ENCODE measurements at regions not wholly inside any gene's neighbourhood (a gene's known extent, or its start where the extent isn't known, plus 50 kb on each side); places are given as distances from the start of the nearest gene placed in this dataset.

GRCh38 chr16:87165151-87165550, 152.0 kb downstream of the C16orf95 start:
- no peak overlapping the region for H3K4me3 Mint-ChIP-seq (ENCODE audit: unreplicated experiment)
- Histone ChIP-seq H3K9me3 (ENCODE audit: insufficient read depth, low read depth, low read length) (no peaks in the 10 kb centered on the region), H3K4me2 (ENCODE audit: low read length) (no peak overlapping the region), H3K4me1 (ENCODE audit: insufficient read depth, low read length) (peaks cover 7% of the 10 kb centered on the region), H3K36me3 (ENCODE audit: insufficient read depth, low read length) (no peaks in the 10 kb centered on the region), H3K27ac (ENCODE audit: low read depth, low read length) (no peak overlapping the region), H2AFZ (ENCODE audit: low read depth, low read length) (no peak overlapping the region), H3K4me3 (ENCODE audit: insufficient read depth, low read depth, low read length) (no peak overlapping the region), H3K27me3 (ENCODE audit: insufficient read depth, low read length) (peaks cover 4% of the 10 kb centered on the region), H3K79me2 (ENCODE audit: insufficient read depth, low read length) (no peaks in the 10 kb centered on the region), H3K9ac (ENCODE audit: low read length) (no peak overlapping the region), H4K20me1 (ENCODE audit: insufficient read depth, low read length) (no peaks in the 10 kb centered on the region)
- H3K27me3 Mint-ChIP-seq (ENCODE audit: low read depth, unreplicated experiment): peaks cover 28% of the 10 kb centered on the region
- no peak for FAIRE-seq
- no peak overlapping the region for H3K27ac Mint-ChIP-seq (ENCODE audit: unreplicated experiment)
- peaks cover 3% of the 10 kb centered on the region for H3K9me3 Mint-ChIP-seq (ENCODE audit: unreplicated experiment)
- TF ChIP-seq EZH2 (IDR thresholded peaks at IDR 0.05; ENCODE audit: insufficient read depth, low read length): no peak
- TF ChIP-seq, protein P1, sequence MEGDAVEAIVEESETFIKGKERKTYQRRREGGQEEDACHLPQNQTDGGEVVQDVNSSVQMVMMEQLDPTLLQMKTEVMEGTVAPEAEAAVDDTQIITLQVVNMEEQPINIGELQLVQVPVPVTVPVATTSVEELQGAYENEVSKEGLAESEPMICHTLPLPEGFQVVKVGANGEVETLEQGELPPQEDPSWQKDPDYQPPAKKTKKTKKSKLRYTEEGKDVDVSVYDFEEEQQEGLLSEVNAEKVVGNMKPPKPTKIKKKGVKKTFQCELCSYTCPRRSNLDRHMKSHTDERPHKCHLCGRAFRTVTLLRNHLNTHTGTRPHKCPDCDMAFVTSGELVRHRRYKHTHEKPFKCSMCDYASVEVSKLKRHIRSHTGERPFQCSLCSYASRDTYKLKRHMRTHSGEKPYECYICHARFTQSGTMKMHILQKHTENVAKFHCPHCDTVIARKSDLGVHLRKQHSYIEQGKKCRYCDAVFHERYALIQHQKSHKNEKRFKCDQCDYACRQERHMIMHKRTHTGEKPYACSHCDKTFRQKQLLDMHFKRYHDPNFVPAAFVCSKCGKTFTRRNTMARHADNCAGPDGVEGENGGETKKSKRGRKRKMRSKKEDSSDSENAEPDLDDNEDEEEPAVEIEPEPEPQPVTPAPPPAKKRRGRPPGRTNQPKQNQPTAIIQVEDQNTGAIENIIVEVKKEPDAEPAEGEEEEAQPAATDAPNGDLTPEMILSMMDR (IDR thresholded peaks at IDR 0.05; ENCODE audit: insufficient read depth, low read depth, low read length): no peak
- H3K4me1 Mint-ChIP-seq (ENCODE audit: low read depth, unreplicated experiment): peaks cover 6% of the 10 kb centered on the region
- no peaks in the 10 kb centered on the region for H3K36me3 Mint-ChIP-seq (ENCODE audit: low read depth, unreplicated experiment)
- no peak for DNase-seq (ENCODE audit: low read depth)

GRCh38 chr16:87165885-87166284, 151.3 kb downstream of the C16orf95 start:
- no peak for TF ChIP-seq EZH2 (IDR thresholded peaks at IDR 0.05; ENCODE audit: insufficient read depth, low read length)
- TF ChIP-seq, protein P1 (IDR thresholded peaks at IDR 0.05; ENCODE audit: insufficient read depth, low read depth, low read length): no peak
- no peak for DNase-seq (ENCODE audit: low read depth)
- no peak overlapping the region for H3K4me3 ChIP-seq (ENCODE audit: insufficient read depth, low read depth, low read length)
- H3K9me3 ChIP-seq (ENCODE audit: insufficient read depth, low read depth, low read length): no peaks in the 10 kb centered on the region
- H3K27ac ChIP-seq (ENCODE audit: low read depth, low read length): no peak overlapping the region
- Mint-ChIP-seq H3K4me3 (ENCODE audit: unreplicated experiment) (no peak overlapping the region), H3K27me3 (ENCODE audit: low read depth, unreplicated experiment) (peaks cover 27% of the 10 kb centered on the region), H3K36me3 (ENCODE audit: low read depth, unreplicated experiment) (no peaks in the 10 kb centered on the region), H3K9me3 (ENCODE audit: unreplicated experiment) (peaks cover 3% of the 10 kb centered on the region), H3K27ac (ENCODE audit: unreplicated experiment) (peak overlapping the region; percentile 0), H3K4me1 (ENCODE audit: low read depth, unreplicated experiment) (peaks cover 5% of the 10 kb centered on the region)
- H3K36me3 ChIP-seq (ENCODE audit: insufficient read depth, low read length): no peaks in the 10 kb centered on the region
- no peak overlapping the region for H3K9ac ChIP-seq (ENCODE audit: low read length)
- FAIRE-seq: no peak
- H2AFZ ChIP-seq (ENCODE audit: low read depth, low read length): no peak overlapping the region
- H3K4me1 ChIP-seq (ENCODE audit: insufficient read depth, low read length): peaks cover 5% of the 10 kb centered on the region
- H4K20me1 ChIP-seq (ENCODE audit: insufficient read depth, low read length): no peaks in the 10 kb centered on the region
- no peaks in the 10 kb centered on the region for H3K79me2 ChIP-seq (ENCODE audit: insufficient read depth, low read length)
- H3K27me3 ChIP-seq (ENCODE audit: insufficient read depth, low read length): peaks cover 4% of the 10 kb centered on the region
- H3K4me2 ChIP-seq (ENCODE audit: low read length): no peak overlapping the region

- Histone ChIP-seq H3K27ac (ENCODE audit: low read depth, low read length) (no peak overlapping the region), H3K27me3 (ENCODE audit: insufficient read depth, low read length) (peaks cover 4% of the 10 kb centered on the region), H2AFZ (ENCODE audit: low read depth, low read length) (no peak overlapping the region), H3K4me2 (ENCODE audit: low read length) (no peak overlapping the region), H3K9ac (ENCODE audit: low read length) (no peak overlapping the region), H3K36me3 (ENCODE audit: insufficient read depth, low read length) (no peaks in the 10 kb centered on the region), H3K79me2 (ENCODE audit: insufficient read depth, low read length) (no peaks in the 10 kb centered on the region), H4K20me1 (ENCODE audit: insufficient read depth, low read length) (no peaks in the 10 kb centered on the region), H3K9me3 (ENCODE audit: insufficient read depth, low read depth, low read length) (no peaks in the 10 kb centered on the region), H3K4me3 (ENCODE audit: insufficient read depth, low read depth, low read length) (no peak overlapping the region), H3K4me1 (ENCODE audit: insufficient read depth, low read length) (peaks cover 5% of the 10 kb centered on the region)
- Mint-ChIP-seq H3K27ac (ENCODE audit: unreplicated experiment) (peak overlapping the region; percentile 0), H3K27me3 (ENCODE audit: low read depth, unreplicated experiment) (peaks cover 23% of the 10 kb centered on the region), H3K9me3 (ENCODE audit: unreplicated experiment) (peaks cover 3% of the 10 kb centered on the region), H3K4me3 (ENCODE audit: unreplicated experiment) (no peak overlapping the region), H3K36me3 (ENCODE audit: low read depth, unreplicated experiment) (no peaks in the 10 kb centered on the region), H3K4me1 (ENCODE audit: low read depth, unreplicated experiment) (peaks cover 5% of the 10 kb centered on the region)
- TF ChIP-seq, protein P1 (IDR thresholded peaks at IDR 0.05; ENCODE audit: insufficient read depth, low read depth, low read length): no peak
- no peak for TF ChIP-seq EZH2 (IDR thresholded peaks at IDR 0.05; ENCODE audit: insufficient read depth, low read length)
- DNase-seq (ENCODE audit: low read depth) (no peak), FAIRE-seq (no peak)
These were observed 150.9 kb downstream of the C16orf95 start for GRCh38 chr16:87166321-87166720.

All from astrocyte (in vitro differentiated cells and primary cell).